ENCODE measurements at regions not wholly inside any gene's neighbourhood (a gene's known extent, or its start where the extent isn't known, plus 50 kb on each side); places are given as distances from the start of the nearest gene placed in this dataset.

- no peak for TF ChIP-seq ZC3H4 (CRISPR knock-in tag; IDR thresholded peaks at IDR 0.05; ENCODE audit: borderline replicate concordance)
- no peak for TF ChIP-seq FOXA3 (CRISPR knock-in tag; conservative IDR thresholded peaks at IDR 0.05 in 1 of 2, IDR thresholded peaks at IDR 0.05 in 1 of 2)
- TF ChIP-seq ZNF174 (CRISPR knock-in tag; IDR thresholded peaks at IDR 0.05), result no peak
Observed at GRCh38 chr20:12946789-12947188, 62.0 kb upstream of the SPTLC3 start (continued).

GRCh38 chr20:12947691-12948090 lies 61.1 kb upstream of the SPTLC3 start:
- no peaks in the 10 kb centered on the region for H3K9me1 ChIP-seq (ENCODE audit: control insufficient read depth, insufficient read depth, low read length)
- DNase-seq (ENCODE audit: extremely low read depth in 1 of 4, low spot score in 3 of 4) (no peak), ATAC-seq (no peak), FAIRE-seq (no peak)
- ChIA-PET POLR2A (no interaction called here), CTCF (ENCODE audit: low intra/inter-chr PET ratio) (no interaction called here)
- H3K4me3 ChIP-seq, result no peak overlapping the region
- in situ Hi-C loops (cut with MboI) (no loop called here), intact Hi-C loops (cut with micrococcal nuclease) (no loop called here)
- BruUV-seq (replicated peaks), result no TSS peak
- H3K36me3 ChIP-seq (ENCODE audit: control insufficient read depth, insufficient read depth, low read length), result no peaks in the 10 kb centered on the region
- no peaks in the 10 kb centered on the region for H3K9me3 ChIP-seq (replicated peaks; ENCODE audit: control insufficient read depth, insufficient read depth, low read depth, low read length)
- no peaks in the 10 kb centered on the region for H3K4me1 ChIP-seq (replicated peaks in 1 of 2; ENCODE audit: control insufficient read depth in 2 of 2, insufficient read depth in 2 of 2, low read length in 2 of 2)
- 0% methylated on average over 2 of the region's 3 CpGs for WGBS (ENCODE audit: insufficient coverage, low coverage, missing lambda C conversion rate)
- no peaks in the 10 kb centered on the region for H3K79me2 ChIP-seq (ENCODE audit: control insufficient read depth, insufficient read depth, low read length)
- H3K27ac ChIP-seq (ENCODE audit: extremely low read depth, low read depth, low read length), result no peak overlapping the region
- H3K27me3 ChIP-seq (ENCODE audit: control insufficient read depth in 2 of 2, insufficient read depth in 2 of 2, low read length in 2 of 2), result no peaks in the 10 kb centered on the region
- no peak overlapping the region for H3K4me2 ChIP-seq (ENCODE audit: insufficient read depth, low read length)
- TF ChIP-seq IRF2 (CRISPR knock-in tag; IDR thresholded peaks at IDR 0.05) (no peak), CBFA2T3 (IDR thresholded peaks at IDR 0.05) (no peak), ZNF79 (CRISPR knock-in tag; IDR thresholded peaks at IDR 0.05; ENCODE audit: low read depth) (no peak), FOXA3 (CRISPR knock-in tag; conservative IDR thresholded peaks at IDR 0.05 in 1 of 2, IDR thresholded peaks at IDR 0.05 in 1 of 2) (no peak), ZNF766 (CRISPR knock-in tag; conservative IDR thresholded peaks at IDR 0.05) (no peak), ZNF239 (CRISPR knock-in tag; IDR thresholded peaks at IDR 0.05) (no peak), E2F5 (CRISPR knock-in tag; IDR thresholded peaks at IDR 0.05) (no peak), SMAD3 (CRISPR knock-in tag; conservative IDR thresholded peaks at IDR 0.05) (no peak), NFE2L1 (tag; IDR thresholded peaks at IDR 0.05; ENCODE audit: borderline replicate concordance, low read depth) (no peak), POU5F1 (IDR thresholded peaks at IDR 0.05; ENCODE audit: borderline replicate concordance, low read depth, low read length, partially characterized antibody) (no peak), PTTG1 (tag; IDR thresholded peaks at IDR 0.05; ENCODE audit: low read depth) (no peak), MYNN (IDR thresholded peaks at IDR 0.05) (no peak), MYNN (CRISPR knock-in tag; IDR thresholded peaks at IDR 0.05) (no peak), EZH2 (IDR thresholded peaks at IDR 0.05; ENCODE audit: borderline replicate concordance, low read depth, low read length) (no peak), CREB3 (tag; conservative IDR thresholded peaks at IDR 0.05; ENCODE audit: low read depth) (no peak)
- H3K9ac ChIP-seq (ENCODE audit: insufficient read depth in 1 of 2, low read depth in 2 of 2, low read length in 2 of 2), result no peak overlapping the region
- no peaks in the 10 kb centered on the region for H4K20me1 ChIP-seq (replicated peaks; ENCODE audit: control insufficient read depth, insufficient read depth, low read length)
- H2AFZ ChIP-seq (ENCODE audit: low read depth, low read length), result no peak overlapping the region
